Activated T-helper 1 cell treated with anti-CD3 and anti-CD28 coated beads, Interleukin-12 subunit alpha, Interleukin-12 subunit beta, Interleukin-2, Interleukin-4 antibody, amounts not matched to agents 30 ng/mL and 10 ng/mL and 1 ng/mL, durations not matched to agents 14 hours and 24 hours and 36 hours (primary cell): ENCODE measurements at regions not wholly inside any gene's neighbourhood (a gene's known extent, or its start where the extent isn't known, plus 50 kb on each side); places are given as distances from the start of the nearest gene placed in this dataset.

Experiments used
- DNase-seq: peaks from one replicate; pipeline ENCODE4 v3.0.0; 2021; ENCODE audit warnings: low spot score
- H3K27ac Mint-ChIP-seq: one replicate; pipeline ENCODE4 v1.8.0; 2021; ENCODE audit warnings: mild to moderate bottlenecking, mixed read lengths
- H3K27me3 Mint-ChIP-seq: one replicate; pipeline ENCODE4 v1.8.0; 2022; ENCODE audit warnings: mild to moderate bottlenecking, moderate library complexity, mixed read lengths; ENCODE audit not compliant: insufficient read depth
- H3K36me3 Mint-ChIP-seq: one replicate; pipeline ENCODE4 v1.8.0; 2021; ENCODE audit warnings: low read depth, mixed read lengths
- H3K4me1 Mint-ChIP-seq: one replicate; pipeline ENCODE4 v1.8.0; 2021; ENCODE audit warnings: low read depth, mixed read lengths
- H3K4me3 Mint-ChIP-seq: one replicate; pipeline ENCODE4 v1.8.0; 2021; ENCODE audit warnings: mild to moderate bottlenecking, moderate library complexity, mixed read lengths
- H3K9me3 Mint-ChIP-seq: one replicate; pipeline ENCODE4 v1.8.0; 2021; ENCODE audit warnings: mixed read lengths
- intact Hi-C: fragments of 100-400 bp; cut with micrococcal nuclease; formaldehyde crosslinking; loops from one replicate; pipeline ENCODE4 v1.15.1; 2024

DNA sequence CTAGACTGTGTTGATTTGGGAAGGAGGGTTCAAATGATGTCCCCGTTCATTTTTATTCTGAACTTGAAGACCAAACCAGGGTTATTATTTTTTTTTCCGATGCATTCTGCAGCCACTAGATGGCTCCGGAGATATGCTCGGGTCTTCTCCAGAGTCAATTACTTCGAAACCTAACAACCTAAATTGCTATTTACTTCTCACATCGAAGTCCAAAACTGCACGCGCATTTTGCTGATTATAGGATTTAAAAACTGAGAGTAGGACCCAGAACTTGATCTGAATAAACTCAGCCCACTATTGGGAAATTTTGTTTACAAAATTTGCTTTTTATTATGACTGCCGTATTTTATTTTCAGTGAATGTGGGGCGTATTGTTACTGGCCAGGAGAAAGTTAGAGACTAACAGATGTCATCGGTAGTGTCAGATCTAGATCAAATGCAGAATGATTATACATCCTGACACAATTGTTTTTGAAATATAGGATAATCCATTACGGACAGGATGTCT is 263.8 kb downstream of the HS3ST3A1 start:
- no peak for DNase-seq
- Mint-ChIP-seq H3K27me3 (peaks cover 9% of the 10 kb centered on the region), H3K4me1 (peaks cover 5% of the 10 kb centered on the region), H3K27ac (no peak overlapping the region), H3K36me3 (no peaks in the 10 kb centered on the region), H3K9me3 (no peaks in the 10 kb centered on the region), H3K4me3 (no peak overlapping the region)
- intact Hi-C loops = loop anchor here (10.0 kb wide), 2 partner anchors 257 to 967 kb away; partner anchors contain the start of gene HS3ST3B1

DNA sequence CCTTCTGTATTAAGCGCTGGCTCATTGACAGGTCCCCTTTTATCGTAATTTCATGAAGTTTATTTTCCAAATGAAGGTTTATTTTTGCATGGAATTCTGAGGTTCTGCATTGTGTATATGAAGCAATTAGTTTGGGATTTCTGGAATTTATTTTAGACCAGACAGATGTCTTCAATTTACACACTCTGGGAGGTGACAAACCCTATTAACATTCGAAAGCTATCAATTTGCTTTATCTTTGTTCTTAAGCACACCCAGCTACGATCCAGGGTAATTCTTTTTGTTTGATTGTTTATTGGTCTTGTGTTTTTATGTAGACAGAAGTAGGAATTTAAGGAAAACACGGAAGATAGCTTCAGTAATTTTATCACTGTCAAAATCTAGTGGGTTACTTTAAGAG is 264.6 kb downstream of the HS3ST3A1 start:
- no peak for DNase-seq
- intact Hi-C loops = loop anchor here (10.0 kb wide), 2 partner anchors 258 to 968 kb away; partner anchors contain the start of gene HS3ST3B1
- Mint-ChIP-seq H3K27me3 (peaks cover 9% of the 10 kb centered on the region), H3K27ac (no peak overlapping the region), H3K36me3 (no peaks in the 10 kb centered on the region), H3K4me3 (no peak overlapping the region), H3K9me3 (no peaks in the 10 kb centered on the region), H3K4me1 (peaks cover 5% of the 10 kb centered on the region)

GRCh38 chr17:13334374-13334773 is 267.4 kb downstream of the HS3ST3A1 start:
- Mint-ChIP-seq H3K4me3 (no peak overlapping the region), H3K4me1 (peaks cover 5% of the 10 kb centered on the region), H3K36me3 (no peaks in the 10 kb centered on the region), H3K27ac (no peak overlapping the region), H3K27me3 (peaks cover 9% of the 10 kb centered on the region), H3K9me3 (peaks cover 3% of the 10 kb centered on the region)
- DNase-seq = no peak
- intact Hi-C loops = loop anchor here (10.0 kb wide), 2 partner anchors 260 to 970 kb away; partner anchors contain the start of gene HS3ST3B1

DNA sequence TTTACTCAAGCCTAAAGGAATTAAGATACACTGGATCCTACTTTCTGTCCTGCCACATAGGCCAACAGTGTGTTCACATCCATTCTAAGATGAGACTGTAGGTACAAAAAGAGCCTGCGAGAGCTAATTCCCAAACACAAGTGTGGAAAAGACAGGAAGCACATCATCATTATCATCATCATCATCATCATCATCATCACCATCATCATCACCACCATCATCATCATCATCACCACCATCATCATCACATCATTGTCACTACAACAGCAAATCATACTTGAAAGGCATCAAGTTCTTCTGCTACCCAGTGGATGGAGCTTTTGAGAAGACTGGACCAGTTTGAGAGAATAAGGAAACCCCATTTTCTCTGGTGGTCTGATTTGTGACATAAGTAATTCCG is 268.1 kb downstream of the HS3ST3A1 start:
- H3K27me3 Mint-ChIP-seq = peaks cover 6% of the 10 kb centered on the region

DNA sequence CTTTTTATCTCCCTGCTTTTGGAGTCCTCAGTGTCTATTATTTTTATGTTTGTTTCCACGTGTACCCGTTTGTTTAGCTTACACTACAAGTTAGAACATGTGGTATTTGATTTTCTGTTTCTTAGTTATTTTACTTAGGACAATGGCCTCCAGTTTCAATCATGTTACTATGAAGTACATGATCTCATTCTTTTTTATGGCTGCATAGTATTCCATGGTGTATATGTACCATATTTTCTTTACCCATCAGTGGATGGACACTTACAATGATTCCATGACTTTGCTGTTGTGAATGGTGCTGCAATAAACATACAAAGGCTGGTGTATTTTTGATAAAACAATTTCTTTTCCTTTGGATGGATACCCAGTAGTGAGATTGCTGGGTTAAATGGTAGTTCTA is 269.5 kb downstream of the HS3ST3A1 start:
- H3K36me3 Mint-ChIP-seq = no peaks in the 10 kb centered on the region
- intact Hi-C loops = loop anchor here (10.0 kb wide), 2 partner anchors 263 to 973 kb away; partner anchors contain the start of gene HS3ST3B1
- H3K27ac Mint-ChIP-seq = no peak overlapping the region
- no peak overlapping the region for H3K4me3 Mint-ChIP-seq
- H3K27me3 Mint-ChIP-seq = no peaks in the 10 kb centered on the region
- no peaks in the 10 kb centered on the region for H3K4me1 Mint-ChIP-seq
- no peak for DNase-seq
- peaks cover 3% of the 10 kb centered on the region for H3K9me3 Mint-ChIP-seq

More for the DNA sequence above, 268.1 kb downstream of the HS3ST3A1 start:
- Mint-ChIP-seq H3K27ac (peak overlapping the region; percentile 27), H3K4me3 (no peak overlapping the region), H3K9me3 (peaks cover 3% of the 10 kb centered on the region), H3K4me1 (peaks cover 5% of the 10 kb centered on the region), H3K36me3 (no peaks in the 10 kb centered on the region)
- intact Hi-C loops = loop anchor here (10.0 kb wide), 2 partner anchors 261 to 971 kb away; partner anchors contain the start of gene HS3ST3B1
- DNase-seq = no peak

GRCh38 chr17:13329421-13329820 is 272.3 kb downstream of the HS3ST3A1 start:
- Mint-ChIP-seq H3K36me3 (no peaks in the 10 kb centered on the region), H3K9me3 (peaks cover 3% of the 10 kb centered on the region), H3K27ac (no peak overlapping the region), H3K4me3 (no peak overlapping the region), H3K4me1 (no peaks in the 10 kb centered on the region), H3K27me3 (no peaks in the 10 kb centered on the region)
- intact Hi-C loops = no loop called here
- no peak for DNase-seq

DNA sequence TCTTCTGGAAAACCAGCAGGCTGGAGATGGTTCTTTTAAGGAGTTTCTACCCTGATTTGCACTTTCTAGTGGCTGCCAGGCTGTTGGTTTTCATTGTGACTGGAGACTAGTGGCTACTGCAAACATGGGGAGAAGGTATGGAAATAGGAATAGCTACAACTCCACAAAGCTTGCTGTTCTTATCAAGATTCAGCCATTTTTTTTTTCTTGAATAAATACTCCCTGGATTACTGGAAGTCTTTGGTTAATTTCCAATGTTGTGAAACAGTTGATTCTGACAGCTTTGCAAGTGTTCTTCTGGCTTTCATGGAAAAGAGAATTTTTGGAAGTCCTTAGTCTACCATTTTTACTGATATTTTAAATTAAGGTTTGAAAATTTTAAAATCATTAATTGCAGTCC is 277.7 kb downstream of the HS3ST3A1 start:
- no peak for DNase-seq
- no peaks in the 10 kb centered on the region for H3K27me3 Mint-ChIP-seq
- no peak overlapping the region for H3K4me3 Mint-ChIP-seq
- H3K9me3 Mint-ChIP-seq = no peaks in the 10 kb centered on the region
- H3K27ac Mint-ChIP-seq = no peak overlapping the region
- intact Hi-C loops = no loop called here
- H3K4me1 Mint-ChIP-seq = no peaks in the 10 kb centered on the region
- H3K36me3 Mint-ChIP-seq = no peaks in the 10 kb centered on the region

DNA sequence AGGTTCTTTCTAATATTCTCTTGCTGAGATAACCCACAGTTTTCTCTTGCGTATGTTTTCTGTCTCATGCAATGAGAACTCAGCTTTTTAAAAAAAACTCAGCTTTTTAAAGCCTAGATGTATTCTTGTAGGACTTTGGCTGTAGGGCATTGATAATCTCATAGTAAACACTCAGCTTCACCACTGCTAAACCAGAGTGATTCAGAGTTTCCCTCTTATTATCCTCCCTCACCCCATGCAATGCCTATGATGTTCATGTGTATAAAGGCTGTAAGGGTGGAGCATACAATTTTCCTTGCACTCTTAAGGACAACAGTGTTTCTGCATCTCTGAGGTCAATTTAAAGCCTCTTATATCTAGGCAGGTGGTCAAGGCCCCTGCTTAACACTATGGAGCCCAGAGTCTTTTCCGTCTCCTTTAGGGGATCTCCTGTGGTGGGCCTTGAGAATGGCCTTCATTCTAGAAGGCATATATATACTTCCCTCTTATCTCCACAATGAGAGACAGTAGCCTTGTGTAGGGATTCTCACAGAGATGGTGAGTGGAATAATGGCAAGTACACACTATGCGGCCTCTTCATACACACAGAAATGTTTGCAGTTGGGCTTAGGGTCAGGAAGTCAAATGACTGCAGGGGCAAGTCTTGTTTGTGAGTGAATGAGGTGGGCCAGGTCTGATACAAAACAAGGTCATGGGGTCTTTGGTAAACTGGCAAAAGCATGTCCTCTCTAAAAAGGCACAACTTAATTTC is 279.6 kb downstream of the HS3ST3A1 start:
- no peak for DNase-seq
- H3K36me3 Mint-ChIP-seq = no peaks in the 10 kb centered on the region
- H3K4me3 Mint-ChIP-seq = no peak overlapping the region
- H3K27ac Mint-ChIP-seq = no peak overlapping the region
- intact Hi-C loops = no loop called here
- no peaks in the 10 kb centered on the region for H3K27me3 Mint-ChIP-seq
- H3K9me3 Mint-ChIP-seq = no peaks in the 10 kb centered on the region
- H3K4me1 Mint-ChIP-seq = no peaks in the 10 kb centered on the region

GRCh38 chr17:13320046-13320785 is 281.5 kb downstream of the HS3ST3A1 start:
- Mint-ChIP-seq H3K4me1 (no peaks in the 10 kb centered on the region), H3K27ac (no peak overlapping the region), H3K36me3 (no peaks in the 10 kb centered on the region), H3K27me3 (no peaks in the 10 kb centered on the region), H3K9me3 (no peaks in the 10 kb centered on the region), H3K4me3 (no peak overlapping the region)
- intact Hi-C loops = no loop called here
- no peak for DNase-seq

- Mint-ChIP-seq H3K27me3 (no peaks in the 10 kb centered on the region), H3K4me1 (no peaks in the 10 kb centered on the region), H3K4me3 (no peak overlapping the region), H3K9me3 (no peaks in the 10 kb centered on the region), H3K36me3 (no peaks in the 10 kb centered on the region), H3K27ac (no peak overlapping the region)
- intact Hi-C loops = no loop called here
- no peak for DNase-seq
Observed at GRCh38 chr17:13316657-13317056, 285.1 kb downstream of the HS3ST3A1 start.

DNA sequence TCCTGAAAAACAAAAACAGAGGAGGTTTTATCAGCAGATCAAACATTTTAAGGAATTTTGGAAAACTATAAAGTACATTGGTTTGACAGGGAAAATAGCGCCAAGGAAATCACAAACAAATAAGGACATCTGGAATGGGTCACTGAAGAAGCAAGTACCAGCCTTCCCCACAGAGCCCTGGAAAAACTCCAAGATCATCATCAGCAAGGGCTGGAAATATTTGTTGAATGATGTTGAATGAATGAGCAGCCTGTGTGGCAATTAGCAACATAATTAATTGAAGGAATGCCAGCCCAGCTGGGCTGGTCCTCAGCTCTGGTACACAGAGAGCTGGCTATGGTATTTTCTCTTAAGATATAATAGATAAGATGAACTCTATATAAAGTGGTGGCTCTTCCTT is 290.4 kb downstream of the HS3ST3A1 start:
- Mint-ChIP-seq H3K4me1 (no peaks in the 10 kb centered on the region), H3K27ac (no peak overlapping the region), H3K36me3 (no peaks in the 10 kb centered on the region), H3K4me3 (no peak overlapping the region), H3K9me3 (peaks cover 4% of the 10 kb centered on the region), H3K27me3 (no peaks in the 10 kb centered on the region)
- DNase-seq = no peak
- intact Hi-C loops = no loop called here

- Mint-ChIP-seq H3K9me3 (peaks cover 6% of the 10 kb centered on the region), H3K36me3 (no peaks in the 10 kb centered on the region), H3K27me3 (no peaks in the 10 kb centered on the region), H3K4me1 (no peaks in the 10 kb centered on the region), H3K4me3 (no peak overlapping the region), H3K27ac (no peak overlapping the region)
- intact Hi-C loops = no loop called here
- DNase-seq = no peak
Observed at GRCh38 chr17:13310858-13311257, 290.9 kb downstream of the HS3ST3A1 start.
